Activated CD4-positive, alpha-beta T cell treated with anti-CD3 and anti-CD28 coated beads for 24 hours (primary cell): ENCODE measurements at regions not wholly inside any gene's neighbourhood (a gene's known extent, or its start where the extent isn't known, plus 50 kb on each side); places are given as distances from the start of the nearest gene placed in this dataset.

Experiments used
- DNase-seq, 2 donors: peaks; one replicate each; pipeline ENCODE4 v3.0.0-alpha.2; 2020; ENCODE audit warnings: low read depth in 2 of 2

- no peak for DNase-seq
Observed at GRCh38 chr10:6305401-6306321, 102.9 kb downstream of the PFKFB3 start.

DNA sequence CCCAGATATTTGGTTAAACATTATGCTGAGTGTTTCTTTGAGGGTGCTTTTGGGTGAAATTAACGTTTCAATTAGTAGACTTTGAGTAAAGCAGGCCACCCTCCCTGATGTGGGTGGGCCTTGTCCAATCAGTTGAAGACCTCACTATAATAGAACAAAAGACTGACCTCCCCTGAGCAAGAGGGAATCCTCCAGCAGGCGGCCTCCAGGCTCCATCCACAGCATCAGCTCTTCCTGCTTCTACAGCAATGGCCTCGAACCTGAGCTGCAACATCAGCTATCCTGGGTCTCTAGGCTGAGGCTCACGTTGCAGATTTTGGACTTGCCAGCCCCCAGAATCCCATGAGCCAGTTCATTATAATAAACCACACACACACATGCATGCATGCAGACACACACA lies 104.2 kb downstream of the PFKFB3 start:
- no peak for DNase-seq

- no peak for DNase-seq
Observed at GRCh38 chr10:6309816-6310215, 107.1 kb downstream of the PFKFB3 start.

DNA sequence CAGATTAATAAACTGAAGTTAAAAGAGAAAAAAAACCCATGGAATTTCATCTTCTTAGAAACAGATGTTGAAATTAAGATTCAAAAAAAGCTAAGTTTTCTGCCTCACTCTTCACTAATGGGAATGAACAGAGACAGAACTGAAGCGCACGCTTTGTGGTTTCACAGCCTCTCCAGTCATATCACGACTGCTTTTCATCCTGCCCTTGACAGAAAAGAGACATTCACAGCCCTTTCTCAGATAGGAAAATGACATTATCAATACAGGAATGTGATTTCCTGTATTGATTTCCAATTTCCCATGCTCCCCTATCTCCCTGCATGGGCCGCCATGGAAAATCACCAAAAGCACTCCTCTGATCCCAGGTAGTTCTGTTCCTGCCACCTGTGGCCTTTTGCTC lies 108.2 kb downstream of the PFKFB3 start:
- DNase-seq, result no peak

DNA sequence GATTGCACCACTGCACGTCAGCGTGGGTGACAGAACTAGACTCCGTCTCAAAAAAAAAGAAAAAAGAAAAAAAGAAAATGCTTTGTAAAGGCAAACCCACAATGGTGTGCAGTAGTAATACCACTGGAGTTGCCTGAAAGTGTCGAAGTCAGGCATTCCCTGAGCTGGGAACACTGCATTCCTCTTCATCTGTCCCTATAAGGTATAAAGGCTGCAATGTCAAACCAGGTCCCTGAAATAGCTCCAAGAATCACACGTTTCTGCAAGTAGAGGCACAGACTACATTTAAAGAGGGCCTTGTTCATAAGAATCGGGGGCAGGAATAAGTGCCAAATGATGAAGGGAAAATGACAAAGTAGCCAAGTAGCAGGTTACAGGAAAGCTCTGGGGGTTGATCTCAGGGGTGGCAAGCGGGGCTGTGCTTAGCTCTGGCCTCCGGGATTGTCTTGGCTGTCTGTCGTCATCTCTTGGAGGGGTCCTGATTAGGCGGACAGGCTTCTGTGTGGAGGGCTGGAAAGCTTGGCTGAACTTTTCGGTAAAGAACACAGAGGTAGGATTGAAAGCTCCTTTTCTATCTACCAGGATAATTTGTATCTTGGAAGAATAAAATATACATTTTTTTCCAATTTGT lies 109.1 kb downstream of the PFKFB3 start:
- no peak for DNase-seq

DNA sequence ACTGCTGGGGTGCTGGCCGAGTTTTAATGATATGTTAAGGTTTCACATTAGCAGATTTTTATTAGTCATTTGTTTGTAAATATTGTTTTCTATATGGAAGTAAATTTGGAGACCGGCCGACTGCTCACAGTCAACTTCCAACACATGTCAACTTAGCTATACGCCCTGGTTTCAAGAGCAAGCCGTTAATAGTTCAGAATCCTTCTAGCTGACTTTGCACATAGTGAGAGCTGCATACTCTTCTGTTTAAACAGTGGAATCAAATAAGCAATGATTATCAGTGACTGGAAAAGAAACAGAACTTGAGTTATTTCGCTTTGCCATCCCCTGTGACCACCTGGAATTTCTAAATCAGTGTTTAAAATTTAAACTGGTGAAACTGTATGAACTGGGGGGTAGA lies 109.9 kb downstream of the PFKFB3 start:
- DNase-seq, result no peak

DNA sequence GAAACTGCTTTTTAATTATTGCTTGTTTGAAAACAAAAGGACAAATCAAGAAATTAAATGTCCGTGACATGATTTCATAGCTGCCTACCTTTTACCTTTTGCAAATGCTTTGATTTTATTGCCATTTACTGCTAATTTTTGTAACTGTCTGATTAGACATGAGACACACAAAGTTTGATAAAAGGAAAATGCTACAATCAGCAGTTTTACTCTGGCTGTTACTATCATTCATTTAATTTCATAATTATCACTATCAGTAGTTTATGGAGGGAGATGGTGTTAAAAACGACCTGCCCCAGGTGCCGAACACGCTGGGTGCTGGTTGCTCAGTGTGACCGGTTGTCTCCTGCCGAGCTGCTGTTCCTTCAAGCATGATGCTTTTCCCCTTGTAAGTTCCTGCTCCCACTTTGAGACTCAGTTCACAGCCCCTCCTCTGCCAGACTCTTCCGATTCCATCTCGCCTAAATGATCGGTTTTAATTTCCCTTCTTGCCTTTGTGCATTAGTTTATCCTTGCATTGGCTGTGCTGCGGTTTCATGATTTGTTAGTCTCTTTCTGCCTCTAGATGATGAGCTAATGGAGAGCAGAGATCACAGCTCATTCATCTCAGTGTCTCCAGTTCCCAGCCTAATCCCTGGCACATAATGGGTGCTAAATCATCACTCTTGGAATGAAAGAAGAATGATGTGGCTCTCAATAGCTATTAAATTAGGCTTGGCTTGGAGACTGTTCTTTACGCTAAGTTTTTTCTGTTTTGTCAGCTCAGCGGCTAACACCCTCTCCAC lies 110.6 kb downstream of the PFKFB3 start:
- DNase-seq, result no peak

- no peak for DNase-seq
Observed at GRCh38 chr10:6314620-6315205, 112.0 kb downstream of the PFKFB3 start.

- no peak for DNase-seq
Observed at GRCh38 chr10:6319119-6319518, 116.4 kb downstream of the PFKFB3 start.

- no peak for DNase-seq
Observed at GRCh38 chr10:6320320-6321010, 117.7 kb downstream of the PFKFB3 start.

DNA sequence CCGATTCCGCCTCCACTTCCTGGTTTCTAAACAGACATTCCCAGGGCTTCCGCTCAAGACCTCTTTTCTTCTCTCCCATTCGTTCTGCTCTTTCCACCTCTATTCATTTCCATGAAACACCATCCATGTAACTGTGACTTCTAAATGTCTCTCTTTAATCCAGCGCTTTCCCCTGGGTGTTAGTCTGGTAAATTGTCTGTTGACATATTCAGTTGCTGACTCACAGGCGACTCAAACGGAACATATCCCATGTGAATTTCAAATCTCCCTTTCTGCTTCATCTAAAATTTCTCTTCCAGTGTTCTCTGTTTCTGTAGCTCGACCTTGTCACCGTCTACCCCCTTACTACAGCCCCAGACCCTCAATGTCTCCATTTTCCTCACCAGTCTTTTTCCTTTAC lies 119.1 kb downstream of the PFKFB3 start:
- DNase-seq, result no peak

DNA sequence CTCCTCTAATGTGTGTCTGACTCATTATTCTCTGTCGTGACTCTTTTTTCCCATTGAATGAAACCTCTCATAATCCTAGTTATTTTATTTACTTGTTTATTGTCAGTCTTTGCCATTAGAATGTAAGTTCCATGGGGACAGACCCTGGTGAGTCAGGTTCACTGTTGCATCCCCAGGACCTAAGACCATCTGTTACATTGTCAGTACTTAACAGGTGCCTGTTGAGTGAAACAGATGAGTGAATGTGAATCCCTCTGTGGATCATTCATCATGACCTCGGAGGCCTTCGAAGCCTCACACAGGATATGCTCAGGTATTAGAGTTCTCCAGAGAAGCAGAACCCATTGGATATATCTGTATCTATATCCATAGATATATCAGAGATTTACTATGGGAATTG lies 120.1 kb downstream of the PFKFB3 start:
- no peak for DNase-seq

GRCh38 chr10:6327961-6328698 lies 125.4 kb downstream of the PFKFB3 start:
- no peak for DNase-seq

DNA sequence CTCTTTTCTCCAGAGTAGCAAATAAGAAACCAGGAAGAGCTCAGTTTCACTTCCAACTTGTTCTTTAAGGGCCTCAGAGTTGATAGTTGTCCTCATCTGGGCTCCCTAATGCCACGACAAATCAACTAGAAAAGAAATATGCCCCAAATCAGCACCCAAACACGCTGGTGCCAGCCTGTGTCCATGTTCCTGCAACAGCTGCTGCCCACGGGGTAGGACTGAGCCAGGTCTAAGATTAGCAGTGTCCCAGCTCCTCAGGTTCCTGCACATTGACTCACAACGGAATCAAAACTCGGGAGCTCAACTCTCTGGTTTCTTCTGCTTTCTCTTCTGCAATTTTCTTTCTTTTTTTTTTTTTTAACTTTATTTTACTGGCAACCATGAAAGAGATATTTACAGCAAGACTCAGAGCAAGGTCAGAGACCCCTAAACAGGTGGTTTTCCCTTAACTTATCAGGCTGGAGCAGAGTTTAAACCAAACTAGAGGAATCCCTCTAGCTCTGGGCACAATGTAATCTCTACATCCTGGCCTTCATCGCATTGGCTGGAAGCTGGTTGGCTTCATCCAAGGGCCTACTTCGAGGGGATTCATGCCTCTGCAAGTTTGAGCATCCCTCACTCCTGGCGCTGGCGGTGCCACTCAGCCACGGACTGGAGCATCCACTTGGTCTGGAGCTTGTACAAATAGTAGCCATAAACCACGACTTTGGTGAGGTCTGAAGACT lies 126.1 kb downstream of the PFKFB3 start:
- no peak for DNase-seq

DNA sequence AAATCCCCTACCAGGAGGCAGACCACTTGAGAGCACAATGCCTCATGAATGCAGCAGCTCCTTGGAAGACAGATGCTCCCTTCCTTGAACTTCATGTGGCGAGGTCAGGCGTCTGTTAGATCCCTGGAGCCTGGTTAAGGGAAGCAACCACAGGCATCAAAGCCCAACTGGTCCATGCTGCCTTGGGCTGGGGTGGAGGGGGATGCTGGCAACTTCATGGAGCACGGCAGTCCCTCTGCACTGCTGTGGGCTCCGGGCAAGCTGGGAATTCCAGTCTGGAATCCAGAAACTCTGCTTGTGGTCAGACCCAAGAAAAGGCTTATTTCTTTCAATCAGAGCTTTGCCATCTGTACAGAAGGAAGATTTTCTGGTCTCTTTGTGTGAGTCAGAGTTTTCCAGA lies 130.4 kb downstream of the PFKFB3 start:
- DNase-seq, result no peak

GRCh38 chr10:6333973-6334372 lies 131.2 kb downstream of the PFKFB3 start:
- DNase-seq, result no peak

DNA sequence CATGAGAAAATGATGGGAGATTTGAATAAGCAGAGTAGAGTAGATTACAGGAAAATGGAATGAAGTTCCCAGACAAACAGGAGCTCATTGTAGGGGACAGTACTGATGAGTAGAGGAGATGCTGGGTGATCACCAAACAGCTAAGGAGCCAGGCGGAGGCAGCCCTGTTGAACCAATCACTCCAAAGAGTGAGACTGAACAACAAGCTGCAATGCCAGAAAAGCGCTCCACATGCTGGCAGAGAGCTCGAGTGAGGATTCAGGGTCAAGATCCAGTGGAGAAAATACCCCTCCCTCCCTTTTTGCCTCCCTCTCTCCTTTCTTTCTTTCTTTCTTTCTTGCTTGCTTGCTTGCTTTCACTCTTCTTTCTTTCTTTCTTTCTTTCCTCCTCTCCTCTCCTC lies 133.3 kb downstream of the PFKFB3 start:
- no peak for DNase-seq

GRCh38 chr10:6337382-6337781 lies 134.7 kb downstream of the PFKFB3 start:
- no peak for DNase-seq

- DNase-seq, result no peak
Observed at GRCh38 chr10:6338361-6338760, 135.6 kb downstream of the PFKFB3 start.

DNA sequence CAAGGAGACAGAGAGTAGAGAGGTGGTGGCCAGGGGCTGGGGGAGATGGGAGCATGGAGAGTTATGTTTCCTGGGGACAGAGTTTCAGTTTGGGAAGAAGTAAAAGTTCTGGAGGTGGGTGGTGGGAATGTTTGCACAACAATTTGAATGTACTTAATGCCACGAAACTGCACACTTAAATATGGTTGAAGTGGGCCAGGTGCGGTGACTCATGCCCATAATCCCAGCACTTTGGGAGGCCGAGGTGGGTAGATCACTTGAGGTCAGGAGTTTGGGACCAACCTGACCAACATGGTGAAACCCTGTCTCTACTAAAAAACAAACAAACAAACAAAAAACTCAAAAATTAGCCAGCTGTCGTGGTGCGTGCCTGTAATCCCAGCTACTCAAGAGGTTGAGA lies 137.2 kb downstream of the PFKFB3 start:
- DNase-seq, result no peak
